ENCODE measurements at regions not wholly inside any gene's neighbourhood (a gene's known extent, or its start where the extent isn't known, plus 50 kb on each side); places are given as distances from the start of the nearest gene placed in this dataset.
"Not testable (repeated sequence)": the region's sequence is repeated elsewhere in the genome, so short reads cannot be mapped to it uniquely, and the experiment has no call there.

DNA sequence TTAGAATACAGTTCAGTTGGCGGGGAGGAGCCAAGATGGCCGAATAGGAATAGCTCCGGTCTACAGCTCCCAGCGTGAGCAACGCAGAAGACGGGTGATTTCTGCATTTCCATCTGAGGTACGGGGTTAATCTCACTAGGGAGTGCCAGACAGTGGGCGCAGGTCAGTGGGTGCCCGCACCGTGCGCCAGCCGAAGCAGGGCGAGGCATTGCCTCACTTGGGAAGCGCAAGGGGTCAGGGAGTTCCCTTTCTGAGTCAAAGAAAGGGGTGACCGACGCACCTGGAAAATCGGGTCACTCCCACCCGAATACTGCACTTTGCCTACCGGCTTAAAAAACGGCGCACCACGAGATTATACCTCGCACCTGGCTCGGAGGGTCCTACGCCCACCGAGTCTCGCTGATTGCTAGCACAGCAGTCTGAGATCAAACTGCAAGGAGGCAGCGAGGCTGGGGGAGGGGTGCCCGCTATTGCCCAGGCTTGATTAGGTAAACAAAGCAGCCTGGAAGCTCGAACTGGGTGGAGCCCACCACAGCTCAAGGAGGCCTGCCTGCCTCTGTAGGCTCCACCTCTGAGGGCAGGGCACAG lies 631.5 kb upstream of the NECTIN3 start:
- H3K27me3 ChIP-seq (ENCODE audit: control insufficient read depth, insufficient read depth); H3K9me3 ChIP-seq (ENCODE audit: control insufficient read depth, low read length); H3K4me1 ChIP-seq (ENCODE audit: control insufficient read depth, insufficient read depth, low read length); H3K4me3 ChIP-seq (ENCODE audit: low read length); intact Hi-C loops (cut with DNase I); ATAC-seq; H3K27ac ChIP-seq (ENCODE audit: low read length): not testable (repeated sequence)
- DNase-seq, result peak in 1 of 3 donors; percentile 7
- 89% methylated on average over 30 of the region's 30 CpGs for WGBS

DNA sequence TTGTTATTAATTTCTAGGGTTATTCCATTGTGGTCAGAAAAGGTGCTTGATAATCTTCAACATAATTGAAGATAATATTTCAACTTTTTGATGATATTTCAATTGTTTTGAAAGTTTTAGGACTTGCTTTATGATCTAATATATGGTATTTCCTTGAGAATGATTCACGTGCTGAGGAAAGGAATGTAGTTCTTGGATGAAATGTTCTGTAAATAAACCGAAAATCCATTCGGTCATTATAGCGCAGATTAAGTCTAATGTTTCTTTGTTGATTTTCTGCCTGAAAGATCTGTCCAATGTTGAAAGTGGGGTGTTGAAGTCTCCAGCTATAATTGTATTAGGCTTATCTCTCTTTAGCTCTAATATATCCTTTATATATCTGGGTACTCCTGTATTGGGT lies 617.5 kb upstream of the NECTIN3 start:
- Histone ChIP-seq H3K27ac (ENCODE audit: low read length) (no peak overlapping the region), H3K27me3 (ENCODE audit: control insufficient read depth, insufficient read depth) (no peaks in the 10 kb centered on the region), H3K4me1 (ENCODE audit: control insufficient read depth, insufficient read depth, low read length) (no peaks in the 10 kb centered on the region), H3K9me3 (ENCODE audit: control insufficient read depth, low read length) (no peaks in the 10 kb centered on the region), H3K4me3 (ENCODE audit: low read length) (no peak overlapping the region)
- WGBS, result 85% methylated on average over 4 of the region's 4 CpGs
- intact Hi-C loops (cut with DNase I), result no loop called here
- no peak for ATAC-seq
- DNase-seq, result no peak

DNA sequence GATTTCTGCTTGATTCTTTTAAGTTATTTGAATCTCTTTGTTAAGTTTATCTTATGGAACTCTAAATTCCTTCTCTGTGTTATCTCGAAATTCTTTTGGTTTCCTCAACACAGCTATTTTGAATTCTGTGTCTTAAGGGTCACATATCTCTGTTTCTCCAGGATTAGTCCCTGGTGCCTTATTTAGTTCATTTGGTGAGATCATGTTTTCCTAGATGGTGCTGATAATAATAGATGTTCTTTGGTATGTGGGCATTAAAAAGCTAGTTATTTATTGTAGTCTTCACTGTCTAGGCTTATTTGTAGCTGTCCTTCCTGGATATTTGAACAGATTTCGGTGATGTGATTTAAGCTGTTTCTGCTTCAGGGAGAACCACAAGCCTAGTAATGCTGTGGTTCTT lies 615.6 kb upstream of the NECTIN3 start:
- no peaks in the 10 kb centered on the region for H3K27me3 ChIP-seq (ENCODE audit: control insufficient read depth, insufficient read depth)
- DNase-seq (no peak), ATAC-seq (no peak)
- 82% methylated on average over 2 of the region's 2 CpGs for WGBS
- no peaks in the 10 kb centered on the region for H3K4me1 ChIP-seq (ENCODE audit: control insufficient read depth, insufficient read depth, low read length)
- H3K4me3 ChIP-seq (ENCODE audit: low read length), result no peak overlapping the region
- no peaks in the 10 kb centered on the region for H3K9me3 ChIP-seq (ENCODE audit: control insufficient read depth, low read length)
- no peak overlapping the region for H3K27ac ChIP-seq (ENCODE audit: low read length)
- intact Hi-C loops (cut with DNase I), result no loop called here

DNA sequence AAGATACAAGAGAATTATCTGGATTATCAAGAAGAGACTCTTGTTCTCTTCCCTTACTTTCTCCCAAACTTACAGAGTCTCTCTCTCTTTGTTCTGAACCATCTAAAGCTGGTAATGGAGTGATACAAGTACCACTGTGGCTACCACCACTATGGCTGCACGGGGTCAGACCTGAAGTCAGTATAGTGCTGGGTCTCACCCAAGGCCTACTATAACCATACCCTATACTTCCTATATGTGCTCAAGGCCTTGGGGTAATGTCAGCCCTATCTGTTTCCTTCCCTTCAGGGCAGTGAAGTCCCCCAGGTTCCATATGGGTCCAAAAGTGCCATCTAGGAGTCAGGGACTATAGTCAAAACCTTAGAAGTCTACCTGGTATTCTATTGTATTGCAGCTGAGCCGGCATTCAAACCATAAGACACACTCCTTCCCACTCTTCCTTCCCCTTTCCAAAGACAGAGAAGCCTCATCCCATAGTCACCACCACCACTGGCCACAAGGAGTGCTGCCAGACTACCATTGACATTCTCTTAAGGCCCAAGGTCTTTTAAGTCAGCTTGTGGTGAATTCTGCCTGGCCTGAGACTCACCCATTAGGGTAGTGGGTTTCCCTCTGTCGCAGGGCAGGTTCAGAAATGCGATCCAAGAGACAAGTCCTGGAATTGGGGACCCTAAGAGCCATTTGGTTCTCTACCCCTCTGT lies 615.0 kb upstream of the NECTIN3 start:
- no peak for DNase-seq
- H3K4me1 ChIP-seq (ENCODE audit: control insufficient read depth, insufficient read depth, low read length), result no peaks in the 10 kb centered on the region
- WGBS, result 74% methylated on average over 4 of the region's 4 CpGs
- no peak overlapping the region for H3K27ac ChIP-seq (ENCODE audit: low read length)
- intact Hi-C loops (cut with DNase I), result no loop called here
- no peaks in the 10 kb centered on the region for H3K27me3 ChIP-seq (ENCODE audit: control insufficient read depth, insufficient read depth)
- no peak overlapping the region for H3K4me3 ChIP-seq (ENCODE audit: low read length)
- H3K9me3 ChIP-seq (ENCODE audit: control insufficient read depth, low read length), result no peaks in the 10 kb centered on the region
- ATAC-seq, result no peak

DNA sequence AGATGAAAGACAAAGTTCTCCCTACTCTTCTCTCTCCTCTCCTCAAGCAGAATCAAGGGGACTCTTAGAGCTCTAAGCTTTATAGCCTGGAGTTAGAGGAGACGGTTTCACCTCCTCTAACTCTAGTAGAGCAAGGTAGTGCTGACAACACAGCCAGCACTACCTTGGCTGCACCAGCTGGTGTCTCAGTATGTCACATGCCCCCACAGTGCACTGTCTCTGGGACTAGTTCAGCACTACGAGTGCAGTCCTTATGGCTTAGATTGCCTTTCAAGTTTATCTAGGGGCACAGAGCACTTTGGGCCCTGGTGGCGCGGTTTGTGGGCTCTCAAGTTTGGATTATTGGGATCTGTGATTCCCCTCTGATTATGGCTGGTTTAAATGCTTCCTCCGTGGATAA lies 614.1 kb upstream of the NECTIN3 start:
- 61% methylated on average over 5 of the region's 5 CpGs for WGBS

DNA sequence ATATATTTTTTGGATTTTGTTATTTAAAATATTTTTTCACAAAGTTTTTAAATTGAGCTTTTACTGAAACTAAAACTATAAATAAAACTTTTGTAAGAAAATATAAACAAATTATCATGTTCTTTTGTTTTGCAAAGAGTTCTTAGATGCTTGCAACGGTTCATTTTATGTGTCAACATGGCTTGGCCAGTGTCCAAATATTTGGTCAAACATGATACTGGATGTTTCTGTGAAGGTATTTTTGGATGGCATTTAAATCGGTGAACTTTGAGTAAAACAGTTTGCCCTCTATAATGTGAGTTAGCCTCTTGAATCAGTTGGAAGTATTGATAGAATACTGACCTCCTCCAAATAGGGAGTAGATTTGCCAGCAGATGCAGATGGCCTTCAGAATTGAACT lies 612.6 kb upstream of the NECTIN3 start:
- ATAC-seq, result no peak
- intact Hi-C loops (cut with DNase I), result no loop called here
- no peaks in the 10 kb centered on the region for H3K4me1 ChIP-seq (ENCODE audit: control insufficient read depth, insufficient read depth, low read length)

More for the DNA sequence above, 614.1 kb upstream of the NECTIN3 start:
- ATAC-seq (no peak), DNase-seq (no peak)
- Histone ChIP-seq H3K27me3 (ENCODE audit: control insufficient read depth, insufficient read depth) (no peaks in the 10 kb centered on the region), H3K9me3 (ENCODE audit: control insufficient read depth, low read length) (no peaks in the 10 kb centered on the region), H3K27ac (ENCODE audit: low read length) (no peak overlapping the region), H3K4me1 (ENCODE audit: control insufficient read depth, insufficient read depth, low read length) (no peaks in the 10 kb centered on the region), H3K4me3 (ENCODE audit: low read length) (no peak overlapping the region)
- intact Hi-C loops (cut with DNase I), result no loop called here

DNA sequence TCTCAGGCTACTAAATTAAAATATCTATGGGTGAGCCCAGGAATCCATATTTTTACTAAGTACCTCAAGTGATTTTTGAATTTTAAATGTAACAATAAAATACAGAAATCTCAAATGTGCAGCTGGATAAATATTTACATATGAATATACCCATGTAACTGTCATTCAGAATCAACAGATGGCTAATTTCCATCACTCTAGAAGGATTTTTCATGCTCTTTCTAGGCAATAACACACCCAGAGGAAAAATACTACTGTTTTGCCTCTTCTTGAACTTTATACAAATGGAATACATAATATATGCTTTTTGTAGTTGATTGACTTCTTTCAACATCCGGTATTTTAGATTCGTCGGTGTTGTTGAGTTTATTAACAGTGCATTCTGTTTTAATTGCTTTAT lies 601.3 kb upstream of the NECTIN3 start:
- H3K27ac ChIP-seq (ENCODE audit: low read length), result no peak overlapping the region
- no peak for ATAC-seq
- DNase-seq, result no peak
- no peak overlapping the region for H3K4me3 ChIP-seq (ENCODE audit: low read length)
- intact Hi-C loops (cut with DNase I), result no loop called here
- 61% methylated on average over 3 of the region's 3 CpGs for WGBS
- no peaks in the 10 kb centered on the region for H3K4me1 ChIP-seq (ENCODE audit: control insufficient read depth, insufficient read depth, low read length)
- H3K27me3 ChIP-seq (ENCODE audit: control insufficient read depth, insufficient read depth), result no peaks in the 10 kb centered on the region
- no peaks in the 10 kb centered on the region for H3K9me3 ChIP-seq (ENCODE audit: control insufficient read depth, low read length)

More for the DNA sequence above, 612.6 kb upstream of the NECTIN3 start:
- no peak for DNase-seq
- H3K27ac ChIP-seq (ENCODE audit: low read length), result no peak overlapping the region
- H3K4me3 ChIP-seq (ENCODE audit: low read length), result no peak overlapping the region
- H3K27me3 ChIP-seq (ENCODE audit: control insufficient read depth, insufficient read depth), result no peaks in the 10 kb centered on the region
- H3K9me3 ChIP-seq (ENCODE audit: control insufficient read depth, low read length), result no peaks in the 10 kb centered on the region
- 25% methylated on average over 2 of the region's 2 CpGs for WGBS

DNA sequence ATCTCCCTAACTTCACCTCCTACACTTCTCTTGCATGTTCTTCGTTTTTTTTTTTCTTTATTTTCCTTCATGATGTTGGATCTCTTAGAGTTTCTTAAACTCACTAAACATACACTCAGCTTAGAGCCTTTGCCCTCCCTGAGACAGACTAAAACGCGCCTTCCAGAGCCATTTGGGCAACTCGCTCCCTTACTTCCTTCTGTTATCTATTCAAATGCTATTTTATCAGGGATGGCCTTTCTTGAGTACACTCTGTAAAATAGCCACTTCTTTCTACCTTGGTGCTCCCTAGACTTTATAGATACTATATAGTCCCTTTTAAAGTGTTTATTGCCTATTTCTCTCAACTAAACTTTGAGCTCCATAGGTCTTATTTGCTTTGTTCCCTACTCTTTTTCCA lies 598.2 kb upstream of the NECTIN3 start:
- no peak overlapping the region for H3K4me3 ChIP-seq (ENCODE audit: low read length)
- no peaks in the 10 kb centered on the region for H3K27me3 ChIP-seq (ENCODE audit: control insufficient read depth, insufficient read depth)
- H3K27ac ChIP-seq (ENCODE audit: low read length), result no peak overlapping the region
- H3K4me1 ChIP-seq (ENCODE audit: control insufficient read depth, insufficient read depth, low read length), result no peaks in the 10 kb centered on the region
- H3K9me3 ChIP-seq (ENCODE audit: control insufficient read depth, low read length), result no peaks in the 10 kb centered on the region
- WGBS, result 74% methylated on average over 4 of the region's 4 CpGs
- DNase-seq (no peak), ATAC-seq (no peak)
- intact Hi-C loops (cut with DNase I), result no loop called here

DNA sequence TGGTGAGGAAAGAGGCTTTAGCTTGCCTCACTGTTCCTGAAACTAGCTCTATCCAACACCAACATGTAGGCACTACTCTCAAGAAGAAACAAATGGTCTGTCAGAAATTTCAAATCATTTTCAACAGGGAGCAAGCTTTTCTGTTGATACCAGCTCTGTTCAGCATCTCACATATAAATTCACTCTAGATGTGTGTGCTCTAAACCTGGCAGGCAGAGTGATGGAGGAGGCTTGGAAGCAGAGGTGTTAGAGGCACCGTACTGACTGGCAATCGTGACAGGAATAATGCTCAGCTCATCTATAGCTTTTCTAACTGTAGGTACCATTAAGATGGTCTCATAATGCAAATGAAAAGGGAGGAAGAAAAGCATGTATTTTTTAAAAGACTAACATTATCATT lies 597.2 kb upstream of the NECTIN3 start:
- no peaks in the 10 kb centered on the region for H3K9me3 ChIP-seq (ENCODE audit: control insufficient read depth, low read length)
- 65% methylated on average over 2 of the region's 2 CpGs for WGBS
- no peaks in the 10 kb centered on the region for H3K4me1 ChIP-seq (ENCODE audit: control insufficient read depth, insufficient read depth, low read length)
- ATAC-seq (no peak), DNase-seq (no peak)
- no peaks in the 10 kb centered on the region for H3K27me3 ChIP-seq (ENCODE audit: control insufficient read depth, insufficient read depth)
- no peak overlapping the region for H3K4me3 ChIP-seq (ENCODE audit: low read length)
- no peak overlapping the region for H3K27ac ChIP-seq (ENCODE audit: low read length)
- intact Hi-C loops (cut with DNase I), result no loop called here

DNA sequence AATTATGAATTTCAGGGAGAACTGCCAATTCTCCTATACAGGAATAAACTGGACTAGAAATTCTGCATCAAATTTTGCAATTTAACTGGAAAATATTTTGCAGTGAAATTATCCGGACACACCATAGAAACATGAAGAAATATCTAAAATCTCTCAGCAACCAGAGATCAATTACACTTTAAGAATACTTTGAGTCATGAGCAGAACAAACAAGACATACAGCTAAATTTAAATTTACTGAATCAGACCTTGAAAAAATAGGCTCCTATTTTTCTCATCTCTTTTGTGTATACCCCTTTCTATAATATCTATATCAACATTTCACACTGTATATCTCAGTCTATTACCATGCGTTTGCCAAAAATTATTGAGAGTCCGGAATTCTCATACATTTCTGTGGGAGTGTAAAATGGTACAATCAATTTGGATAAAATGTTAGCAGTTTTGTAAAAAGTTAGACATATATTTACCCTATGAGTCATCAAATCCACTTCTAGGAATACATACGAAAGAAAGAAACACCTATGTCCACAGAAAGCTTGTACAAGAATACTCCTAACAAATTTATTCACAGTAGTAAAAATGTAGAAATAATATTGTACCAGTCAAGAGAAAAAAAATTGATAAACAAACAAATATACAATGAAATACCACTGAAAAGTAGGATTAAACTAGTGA lies 593.1 kb upstream of the NECTIN3 start:
- no peaks in the 10 kb centered on the region for H3K9me3 ChIP-seq (ENCODE audit: control insufficient read depth, low read length)
- H3K27me3 ChIP-seq (ENCODE audit: control insufficient read depth, insufficient read depth), result no peaks in the 10 kb centered on the region
- DNase-seq, result no peak
- no peaks in the 10 kb centered on the region for H3K4me1 ChIP-seq (ENCODE audit: control insufficient read depth, insufficient read depth, low read length)
- 81% methylated on average over 4 of the region's 4 CpGs for WGBS
- intact Hi-C loops (cut with DNase I), result no loop called here
- H3K4me3 ChIP-seq (ENCODE audit: low read length), result no peak overlapping the region
- H3K27ac ChIP-seq (ENCODE audit: low read length), result no peak overlapping the region
- no peak for ATAC-seq

DNA sequence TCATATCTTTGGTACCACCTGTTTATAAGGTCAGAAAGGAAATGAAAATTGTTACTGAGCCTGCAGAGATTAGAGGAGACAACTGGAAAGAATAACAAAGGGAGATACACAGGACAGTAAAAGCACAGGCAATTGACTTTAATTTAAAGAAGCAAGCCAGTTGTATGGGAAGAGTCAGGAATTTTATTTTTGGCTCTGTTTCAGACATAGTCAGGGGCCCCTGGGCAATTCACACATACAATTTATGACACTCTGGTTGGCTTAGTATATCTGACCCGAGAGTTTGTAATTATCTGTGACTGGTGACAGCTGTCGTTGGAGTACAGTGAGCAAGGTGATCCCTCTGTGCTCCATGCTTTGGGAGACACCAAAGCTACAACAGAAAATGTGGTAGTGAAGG lies 591.9 kb upstream of the NECTIN3 start:
- H3K27me3 ChIP-seq (ENCODE audit: control insufficient read depth, insufficient read depth), result no peaks in the 10 kb centered on the region
- no peak overlapping the region for H3K27ac ChIP-seq (ENCODE audit: low read length)
- no peak for ATAC-seq
- no peak overlapping the region for H3K4me3 ChIP-seq (ENCODE audit: low read length)
- DNase-seq, result no peak
- 17% methylated on average over 2 of the region's 2 CpGs for WGBS
- H3K9me3 ChIP-seq (ENCODE audit: control insufficient read depth, low read length), result no peaks in the 10 kb centered on the region
- intact Hi-C loops (cut with DNase I), result no loop called here
- H3K4me1 ChIP-seq (ENCODE audit: control insufficient read depth, insufficient read depth, low read length), result no peaks in the 10 kb centered on the region

All from right cardiac atrium (tissue), 5 donors.